ENCODE measurements at regions not wholly inside any gene's neighbourhood (a gene's known extent, or its start where the extent isn't known, plus 50 kb on each side); places are given as distances from the start of the nearest gene placed in this dataset.

GRCh38 chr3:104549099-104549714 lies 817.5 kb upstream of the ALCAM start:
- H3K79me2 ChIP-seq (ENCODE audit: insufficient read depth, low read length) = no peaks in the 10 kb centered on the region
- TF ChIP-seq EZH2 (IDR thresholded peaks at IDR 0.05; ENCODE audit: borderline replicate concordance, low read depth, low read length, severe bottlenecking) = no peak
- TF ChIP-seq, protein P1, sequence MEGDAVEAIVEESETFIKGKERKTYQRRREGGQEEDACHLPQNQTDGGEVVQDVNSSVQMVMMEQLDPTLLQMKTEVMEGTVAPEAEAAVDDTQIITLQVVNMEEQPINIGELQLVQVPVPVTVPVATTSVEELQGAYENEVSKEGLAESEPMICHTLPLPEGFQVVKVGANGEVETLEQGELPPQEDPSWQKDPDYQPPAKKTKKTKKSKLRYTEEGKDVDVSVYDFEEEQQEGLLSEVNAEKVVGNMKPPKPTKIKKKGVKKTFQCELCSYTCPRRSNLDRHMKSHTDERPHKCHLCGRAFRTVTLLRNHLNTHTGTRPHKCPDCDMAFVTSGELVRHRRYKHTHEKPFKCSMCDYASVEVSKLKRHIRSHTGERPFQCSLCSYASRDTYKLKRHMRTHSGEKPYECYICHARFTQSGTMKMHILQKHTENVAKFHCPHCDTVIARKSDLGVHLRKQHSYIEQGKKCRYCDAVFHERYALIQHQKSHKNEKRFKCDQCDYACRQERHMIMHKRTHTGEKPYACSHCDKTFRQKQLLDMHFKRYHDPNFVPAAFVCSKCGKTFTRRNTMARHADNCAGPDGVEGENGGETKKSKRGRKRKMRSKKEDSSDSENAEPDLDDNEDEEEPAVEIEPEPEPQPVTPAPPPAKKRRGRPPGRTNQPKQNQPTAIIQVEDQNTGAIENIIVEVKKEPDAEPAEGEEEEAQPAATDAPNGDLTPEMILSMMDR (IDR thresholded peaks at IDR 0.05; ENCODE audit: borderline replicate concordance, extremely low read depth, low read length, poor library complexity, severe bottlenecking) = no peak
- no peak overlapping the region for H3K4me2 ChIP-seq (ENCODE audit: insufficient read depth, low read length)
- DNase-seq = no peak
- H3K9me3 ChIP-seq (ENCODE audit: insufficient read depth, low read length, severe bottlenecking) = no peaks in the 10 kb centered on the region
- no peaks in the 10 kb centered on the region for H3K27me3 ChIP-seq (ENCODE audit: insufficient read depth, low read length, poor library complexity)
- H2AFZ ChIP-seq (ENCODE audit: low read depth, low read length) = no peak overlapping the region
- no peak overlapping the region for H3K4me3 ChIP-seq (ENCODE audit: low read depth in 1 of 2, low read length in 2 of 2)
- H3K27ac ChIP-seq (ENCODE audit: low read length) = no peak overlapping the region
- no peaks in the 10 kb centered on the region for H3K36me3 ChIP-seq (ENCODE audit: insufficient read depth, low read length)
- H3K9ac ChIP-seq (ENCODE audit: low read depth, low read length) = no peak overlapping the region
- ATAC-seq (ENCODE audit: insufficient read depth, low read depth) = no peak
- no peaks in the 10 kb centered on the region for H3K4me1 ChIP-seq (ENCODE audit: insufficient read depth, low read length)
- H4K20me1 ChIP-seq (ENCODE audit: insufficient read depth, low read length) = no peaks in the 10 kb centered on the region

DNA sequence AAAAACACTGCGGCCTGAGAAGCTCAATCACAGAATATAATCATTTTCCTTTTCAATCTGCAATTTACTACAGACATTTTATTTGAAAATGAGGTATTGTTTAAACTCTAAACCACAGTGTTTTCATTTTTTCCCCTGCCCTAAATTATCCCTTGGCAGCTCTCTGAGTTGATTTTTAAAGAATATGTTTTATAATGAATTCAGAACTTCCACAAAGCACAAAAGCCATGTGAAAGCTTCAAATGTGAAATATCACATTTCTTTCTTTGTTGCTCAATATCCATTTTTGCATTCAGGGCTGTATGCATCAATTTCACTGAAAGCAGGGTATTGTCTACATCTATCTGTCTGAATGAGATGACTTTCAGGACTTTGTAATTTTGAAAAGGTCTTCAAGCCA lies 813.6 kb upstream of the ALCAM start:
- TF ChIP-seq, protein P1 (IDR thresholded peaks at IDR 0.05; ENCODE audit: borderline replicate concordance, extremely low read depth, low read length, poor library complexity, severe bottlenecking) = no peak
- no peak for TF ChIP-seq EZH2 (IDR thresholded peaks at IDR 0.05; ENCODE audit: borderline replicate concordance, low read depth, low read length, severe bottlenecking)
- no peak for ATAC-seq (ENCODE audit: insufficient read depth, low read depth)
- no peak for DNase-seq
- Histone ChIP-seq H3K27me3 (ENCODE audit: insufficient read depth, low read length, poor library complexity) (no peaks in the 10 kb centered on the region), H3K36me3 (ENCODE audit: insufficient read depth, low read length) (no peaks in the 10 kb centered on the region), H3K4me1 (ENCODE audit: insufficient read depth, low read length) (no peaks in the 10 kb centered on the region), H3K9ac (ENCODE audit: low read depth, low read length) (no peak overlapping the region), H3K79me2 (ENCODE audit: insufficient read depth, low read length) (no peaks in the 10 kb centered on the region), H3K27ac (ENCODE audit: low read length) (no peak overlapping the region), H2AFZ (ENCODE audit: low read depth, low read length) (no peak overlapping the region), H3K4me3 (ENCODE audit: low read depth in 1 of 2, low read length in 2 of 2) (no peak overlapping the region), H3K4me2 (ENCODE audit: insufficient read depth, low read length) (no peak overlapping the region), H3K9me3 (ENCODE audit: insufficient read depth, low read length, severe bottlenecking) (no peaks in the 10 kb centered on the region), H4K20me1 (ENCODE audit: insufficient read depth, low read length) (no peaks in the 10 kb centered on the region)

DNA sequence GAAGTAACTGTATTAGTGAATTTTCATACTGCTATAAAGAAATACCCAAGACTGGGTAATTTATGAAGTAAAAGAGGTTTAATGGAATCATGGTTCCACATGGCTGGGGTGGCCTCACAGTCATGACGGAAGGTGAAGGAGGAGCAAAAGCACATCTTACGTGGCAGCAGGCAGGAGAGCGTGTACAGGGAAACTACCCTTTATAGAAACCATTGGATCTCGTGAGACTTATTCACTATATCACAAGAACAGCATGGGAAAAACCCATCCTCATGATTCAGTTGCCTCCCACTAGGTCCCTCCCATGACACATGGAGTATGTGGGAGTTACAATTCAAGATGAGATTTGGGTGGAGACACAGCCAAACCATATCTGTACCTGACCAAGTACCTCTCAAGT lies 812.3 kb upstream of the ALCAM start:
- H3K9me3 ChIP-seq (ENCODE audit: insufficient read depth, low read length, severe bottlenecking) = no peaks in the 10 kb centered on the region
- H3K79me2 ChIP-seq (ENCODE audit: insufficient read depth, low read length) = no peaks in the 10 kb centered on the region
- H3K27me3 ChIP-seq (ENCODE audit: insufficient read depth, low read length, poor library complexity) = no peaks in the 10 kb centered on the region
- no peak overlapping the region for H3K9ac ChIP-seq (ENCODE audit: low read depth, low read length)
- H2AFZ ChIP-seq (ENCODE audit: low read depth, low read length) = no peak overlapping the region
- ATAC-seq (ENCODE audit: insufficient read depth, low read depth) (no peak), DNase-seq (no peak)
- no peak overlapping the region for H3K27ac ChIP-seq (ENCODE audit: low read length)
- H4K20me1 ChIP-seq (ENCODE audit: insufficient read depth, low read length) = no peaks in the 10 kb centered on the region
- no peak overlapping the region for H3K4me2 ChIP-seq (ENCODE audit: insufficient read depth, low read length)
- H3K4me3 ChIP-seq (ENCODE audit: low read depth in 1 of 2, low read length in 2 of 2) = no peak overlapping the region
- H3K36me3 ChIP-seq (ENCODE audit: insufficient read depth, low read length) = no peaks in the 10 kb centered on the region
- no peaks in the 10 kb centered on the region for H3K4me1 ChIP-seq (ENCODE audit: insufficient read depth, low read length)
- no peak for TF ChIP-seq EZH2 (IDR thresholded peaks at IDR 0.05; ENCODE audit: borderline replicate concordance, low read depth, low read length, severe bottlenecking)
- TF ChIP-seq, protein P1 (IDR thresholded peaks at IDR 0.05; ENCODE audit: borderline replicate concordance, extremely low read depth, low read length, poor library complexity, severe bottlenecking) = no peak
